GM18868 (cell line): ENCODE measurements at regions not wholly inside any gene's neighbourhood (a gene's known extent, or its start where the extent isn't known, plus 50 kb on each side); places are given as distances from the start of the nearest gene placed in this dataset.
A peak's percentile ranks its signal among the peaks of the same experiment; 100 is the strongest.
"Not testable (repeated sequence)": the region's sequence is repeated elsewhere in the genome, so short reads cannot be mapped to it uniquely, and the experiment has no call there.

Experiments
- ATAC-seq: cut with Tn5 transposase; IDR thresholded peaks from one replicate; pipeline ENCODE4 v1.9.1; 2021; ENCODE audit warnings: mild to moderate bottlenecking, moderate library complexity; ENCODE audit not compliant: unreplicated experiment

DNA sequence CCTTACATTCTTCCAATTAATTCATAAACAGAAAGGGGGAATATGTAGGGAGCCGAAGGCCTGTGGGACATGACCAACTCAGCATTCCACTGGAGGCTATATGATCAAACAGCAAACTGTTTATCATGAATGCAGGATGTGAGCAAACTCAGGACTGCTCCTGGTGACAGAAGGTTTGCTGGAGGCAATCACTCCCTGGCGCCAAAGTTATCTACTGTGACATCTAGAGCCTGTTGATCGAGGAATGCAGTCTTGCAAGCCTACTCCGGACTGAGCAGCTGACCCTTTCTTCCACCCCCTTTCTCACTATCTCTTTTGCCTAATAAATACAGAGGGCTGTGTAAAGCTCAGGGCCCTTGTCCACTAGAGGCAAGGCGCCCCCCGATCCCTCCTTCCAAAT lies 122.0 kb upstream of the ZCCHC13 start:
- ATAC-seq: not testable (repeated sequence)

GRCh38 chrX:74180716-74181115 lies 123.3 kb upstream of the ZCCHC13 start:
- no peak for ATAC-seq

DNA sequence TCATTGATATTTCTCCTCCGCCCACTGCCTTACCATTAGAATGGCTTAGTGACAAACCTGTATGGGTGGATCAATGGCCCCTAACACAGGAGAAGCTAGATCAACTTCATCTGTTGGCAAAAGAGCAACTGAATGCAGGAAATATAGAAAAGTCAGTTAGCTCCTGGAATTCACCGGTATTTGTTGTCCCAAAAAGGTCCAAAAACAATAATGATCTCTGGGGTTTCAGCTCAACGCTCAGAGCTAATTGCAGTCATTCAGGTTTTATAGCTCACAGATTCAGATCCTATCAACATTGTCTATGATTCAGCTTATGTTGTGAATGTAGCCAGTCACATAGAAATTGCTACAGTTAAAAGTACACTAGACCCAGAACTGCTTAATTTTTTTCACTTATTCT lies 124.0 kb upstream of the ZCCHC13 start:
- no peak for ATAC-seq

- ATAC-seq: no peak
Measured at GRCh38 chrX:74179499-74179898, 124.5 kb upstream of the ZCCHC13 start.

DNA sequence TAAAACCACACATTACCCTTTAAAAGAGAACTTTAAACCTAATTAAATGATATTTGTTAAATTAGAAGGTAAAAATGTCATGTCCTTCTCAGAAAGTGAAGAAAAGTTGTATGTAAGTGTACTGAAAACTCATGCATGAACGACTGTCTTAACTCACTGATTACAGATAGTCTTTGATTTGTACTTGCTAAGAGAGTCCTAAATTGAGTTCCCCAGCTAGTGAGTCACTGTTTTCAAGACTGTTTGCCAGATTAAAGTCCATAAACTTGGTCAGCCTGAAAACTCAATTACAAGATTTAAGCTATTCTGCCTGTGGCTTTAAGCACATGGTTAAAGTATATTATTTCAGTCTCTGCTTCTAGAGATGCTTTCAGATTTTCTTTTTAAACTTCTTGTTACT lies 124.9 kb upstream of the ZCCHC13 start:
- no peak for ATAC-seq

DNA sequence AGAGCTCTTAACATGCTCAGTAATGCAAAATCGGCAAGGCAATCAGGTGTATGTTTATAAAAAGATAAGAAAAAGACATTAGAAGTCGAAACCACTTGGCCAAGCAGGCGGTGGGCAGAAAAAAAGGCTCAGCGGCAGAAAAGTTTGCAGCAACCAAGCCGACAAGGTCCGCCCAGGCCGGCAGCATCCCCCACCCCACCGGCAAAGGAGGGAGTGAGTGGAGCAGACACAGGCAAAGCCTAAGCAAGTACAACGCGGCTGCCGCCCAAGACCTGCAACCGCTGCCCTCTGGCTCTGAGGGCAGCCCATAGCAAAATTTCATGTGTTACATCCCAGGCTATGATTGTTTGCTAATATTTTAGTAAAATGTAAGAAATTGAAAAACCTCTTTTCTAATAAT lies 125.4 kb upstream of the ZCCHC13 start:
- no peak for ATAC-seq

DNA sequence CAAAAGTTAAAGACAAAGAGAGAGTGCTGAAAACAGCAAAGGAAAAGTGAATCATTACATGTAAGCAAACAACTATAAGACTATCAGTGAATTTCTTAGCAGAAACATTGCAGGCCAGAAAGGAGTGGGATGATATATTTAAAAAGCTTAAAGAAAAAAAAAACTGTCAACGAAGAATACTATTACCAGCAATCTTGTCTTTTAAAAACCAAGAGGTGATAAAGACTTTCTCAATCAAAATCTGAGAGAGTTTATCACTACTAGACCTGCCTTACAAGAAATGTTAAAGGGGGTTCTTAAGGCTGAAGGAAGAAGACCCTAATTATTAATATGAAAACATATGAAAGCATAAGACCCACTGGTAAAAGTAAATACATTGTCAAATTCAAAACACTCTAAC lies 132.5 kb upstream of the ZCCHC13 start:
- ATAC-seq: no peak

DNA sequence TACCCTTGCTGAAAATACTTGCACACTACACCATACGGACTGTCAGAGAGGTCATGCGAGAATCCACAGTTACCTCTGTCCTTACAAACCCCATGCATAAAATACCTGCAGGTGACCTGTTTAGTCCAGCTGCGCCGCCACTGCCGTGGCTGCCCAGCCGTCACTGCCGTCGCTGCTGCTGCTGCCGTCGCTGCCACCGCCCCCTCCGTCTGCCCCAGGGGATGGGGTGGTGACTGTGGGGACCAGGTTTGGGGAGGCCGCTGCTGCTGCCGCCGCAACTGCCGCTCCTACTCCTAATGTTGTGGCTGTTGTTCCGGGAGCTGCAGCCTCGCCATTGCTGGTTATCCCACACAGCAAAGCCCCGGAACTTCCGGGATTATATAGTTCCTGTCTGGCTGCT lies 141.8 kb upstream of the ZCCHC13 start:
- no peak for ATAC-seq

DNA sequence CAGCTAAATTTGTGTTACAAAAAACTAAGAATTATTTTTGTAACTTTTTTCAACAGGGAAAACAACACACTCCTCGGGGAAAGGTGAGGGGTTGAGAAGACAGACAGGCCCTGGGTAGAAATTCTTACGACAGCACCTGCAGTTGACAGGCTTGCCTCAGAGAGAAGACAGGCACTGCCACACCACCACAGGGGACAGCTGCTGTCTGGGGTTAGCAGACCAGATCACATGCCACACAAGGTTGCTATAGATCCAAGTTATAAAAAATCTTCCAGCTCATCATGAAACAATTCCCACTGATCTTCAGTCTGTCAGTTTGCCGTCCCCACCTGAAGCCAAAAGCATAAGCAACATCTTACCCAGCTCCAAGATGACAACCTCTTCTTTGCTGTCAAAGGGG lies 143.2 kb upstream of the ZCCHC13 start:
- no peak for ATAC-seq

GRCh38 chrX:74160358-74160757 lies 143.6 kb upstream of the ZCCHC13 start:
- no peak for ATAC-seq

DNA sequence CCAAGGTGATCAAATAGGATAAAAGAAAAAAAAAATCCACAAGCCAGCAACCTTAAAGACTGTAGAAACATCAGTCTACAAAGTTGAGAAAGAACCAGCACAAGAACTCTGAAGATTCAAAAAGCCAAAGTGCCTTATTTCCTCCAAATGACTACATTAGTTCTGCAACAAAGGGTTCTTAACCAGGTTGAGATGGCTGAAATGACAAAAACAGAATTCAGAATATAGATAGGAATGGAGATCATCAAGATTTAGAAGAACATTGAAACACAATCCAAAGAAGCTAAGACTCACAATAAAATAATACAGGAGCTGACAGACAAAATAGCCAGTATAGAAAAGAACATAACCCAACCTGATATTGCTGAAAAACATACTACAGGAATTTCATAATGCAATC lies 156.5 kb upstream of the ZCCHC13 start:
- ATAC-seq: no peak

GRCh38 chrX:74138943-74139342 lies 165.0 kb upstream of the ZCCHC13 start:
- no peak for ATAC-seq

DNA sequence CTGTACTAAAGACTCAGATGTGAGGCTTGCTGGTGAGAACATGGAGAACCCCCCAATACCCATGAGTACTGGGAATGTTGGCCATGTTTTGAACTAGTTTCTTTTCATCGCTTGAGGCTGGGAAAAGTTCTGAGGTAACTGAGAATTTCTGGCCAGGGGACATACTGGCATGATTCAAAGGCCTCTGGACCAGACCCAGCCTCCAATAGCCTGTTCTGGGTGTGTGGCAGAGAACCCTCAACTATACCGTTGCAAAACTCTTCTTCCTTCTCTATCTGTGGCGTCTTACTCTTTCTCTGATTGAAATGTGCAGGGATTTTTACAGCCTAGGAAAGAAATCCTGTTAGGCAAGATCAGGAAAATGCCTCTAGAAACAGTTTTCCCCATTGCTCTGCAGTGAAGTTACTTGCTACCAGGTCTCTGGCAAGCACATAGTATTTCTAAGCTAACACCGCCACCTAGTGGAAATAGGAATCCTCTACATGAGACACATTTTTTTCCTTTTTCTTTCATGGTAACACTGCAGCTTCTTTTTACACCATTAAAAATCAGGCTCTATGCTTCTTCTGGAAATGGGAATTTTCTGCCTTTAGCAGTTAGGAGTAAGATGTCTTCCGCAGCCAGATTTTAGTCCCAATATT lies 170.7 kb upstream of the ZCCHC13 start:
- peak; percentile 84 for ATAC-seq

DNA sequence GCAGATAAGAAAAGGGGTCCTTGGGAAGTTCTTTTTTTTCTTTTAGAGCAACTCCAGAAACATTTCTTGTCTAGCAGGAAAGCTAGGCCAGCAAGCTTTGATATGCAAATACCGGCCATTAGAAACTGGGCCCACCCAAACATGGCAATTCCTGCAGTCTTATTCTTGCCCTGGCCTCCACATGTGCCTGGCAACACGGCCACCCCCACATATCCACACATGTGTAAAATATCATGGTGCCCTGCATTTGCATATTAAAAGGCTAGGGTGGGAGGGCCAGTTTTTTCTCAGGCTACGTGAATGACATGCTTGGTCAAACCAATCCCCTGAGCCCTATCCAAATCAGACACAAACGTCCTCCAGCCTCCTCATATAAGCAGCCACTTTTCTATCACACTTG lies 171.7 kb upstream of the ZCCHC13 start:
- no peak for ATAC-seq

GRCh38 chrX:74119016-74119910 lies 184.7 kb upstream of the ZCCHC13 start:
- ATAC-seq: no peak

- no peak for ATAC-seq
Measured at GRCh38 chrX:74117962-74118902, 185.7 kb upstream of the ZCCHC13 start.

DNA sequence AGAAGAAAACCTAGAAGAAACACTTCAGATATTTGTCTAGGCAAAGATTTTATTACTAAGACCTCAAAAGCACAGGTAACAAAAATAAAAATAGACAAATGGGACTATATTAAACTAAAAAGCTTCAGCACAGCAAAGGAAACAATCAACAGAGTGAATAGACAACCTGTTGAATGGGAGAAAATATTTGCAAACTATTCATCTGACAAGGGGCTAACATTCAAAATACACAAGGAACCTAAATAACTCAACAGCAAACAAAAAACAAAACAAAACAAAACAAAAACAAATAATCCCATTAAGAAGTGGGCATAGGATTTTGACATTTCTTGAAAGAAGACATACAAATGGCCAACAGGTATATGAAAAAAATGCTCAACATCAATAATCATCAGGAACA lies 192.7 kb upstream of the ZCCHC13 start:
- ATAC-seq: no peak

DNA sequence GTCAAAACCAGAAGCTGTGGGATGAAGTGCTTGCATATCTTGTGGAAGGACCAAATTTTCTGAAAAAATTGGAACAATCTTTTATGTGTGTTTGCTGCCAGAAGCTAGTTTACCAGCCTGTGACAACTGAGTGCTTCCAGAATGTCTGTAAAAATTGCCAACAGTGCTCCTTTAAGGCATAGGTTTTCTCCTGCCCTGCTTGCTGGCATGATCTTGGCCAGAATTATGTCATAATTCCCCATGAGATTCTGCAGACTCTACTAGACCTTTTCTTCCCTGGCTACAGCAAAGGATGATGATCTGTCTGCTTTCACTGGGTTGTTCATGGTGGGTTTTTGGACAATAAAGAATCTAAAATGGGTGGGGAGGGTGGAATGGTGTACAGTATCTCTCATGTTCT lies 196.3 kb upstream of the ZCCHC13 start:
- no peak for ATAC-seq

DNA sequence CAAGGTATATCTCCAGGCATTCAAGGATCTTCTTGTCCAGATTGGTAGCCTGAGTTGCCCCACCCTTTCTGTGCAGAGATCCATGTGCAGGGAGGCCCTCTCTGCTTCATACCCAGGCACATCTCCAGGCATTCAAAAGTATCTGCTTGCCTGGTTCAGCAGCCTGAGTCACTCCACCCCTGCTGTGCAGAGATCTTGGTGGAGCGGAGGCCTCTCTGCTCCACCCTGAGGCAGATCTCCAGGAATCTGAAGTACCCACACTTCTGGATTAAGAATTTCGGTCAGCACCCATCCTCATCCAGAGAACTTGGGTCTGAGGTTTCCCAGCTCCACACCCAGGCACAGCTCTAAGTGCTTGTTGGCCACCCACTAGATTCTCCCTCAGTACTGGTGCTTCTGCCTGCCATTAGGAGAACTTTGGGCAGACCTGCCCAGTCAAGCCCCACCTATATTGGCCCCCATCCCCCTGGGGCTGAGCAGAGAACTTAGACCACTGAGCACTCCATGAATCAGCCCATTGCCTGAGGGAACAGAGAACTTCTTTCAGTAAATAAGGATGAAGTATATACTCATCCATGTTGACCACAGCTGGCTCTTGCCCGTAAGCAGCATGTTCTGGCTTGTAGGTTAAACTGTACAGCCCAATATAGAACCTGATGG lies 199.5 kb upstream of the ZCCHC13 start:
- ATAC-seq: no peak

DNA sequence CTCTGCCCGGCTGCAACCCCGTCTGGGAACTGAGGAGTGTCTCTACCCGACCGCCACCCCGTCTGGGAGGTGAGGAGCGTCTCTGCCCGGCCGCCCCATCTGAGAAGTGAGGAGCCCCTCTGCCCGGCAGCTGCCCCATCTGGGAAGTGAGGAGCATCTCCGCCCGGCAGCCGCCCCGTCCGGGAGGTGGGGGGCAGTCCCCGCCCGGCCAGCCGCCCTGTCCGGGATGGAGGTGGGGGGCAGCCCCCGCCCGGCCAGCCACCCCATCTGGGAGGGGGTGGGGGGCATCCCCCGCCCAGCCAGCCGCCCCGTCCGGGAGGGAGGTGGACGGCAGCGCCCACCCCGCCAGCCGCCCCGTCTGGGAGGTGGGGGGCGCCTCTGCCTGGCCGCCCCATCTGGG lies 205.6 kb upstream of the ZCCHC13 start:
- not testable (repeated sequence) for ATAC-seq

DNA sequence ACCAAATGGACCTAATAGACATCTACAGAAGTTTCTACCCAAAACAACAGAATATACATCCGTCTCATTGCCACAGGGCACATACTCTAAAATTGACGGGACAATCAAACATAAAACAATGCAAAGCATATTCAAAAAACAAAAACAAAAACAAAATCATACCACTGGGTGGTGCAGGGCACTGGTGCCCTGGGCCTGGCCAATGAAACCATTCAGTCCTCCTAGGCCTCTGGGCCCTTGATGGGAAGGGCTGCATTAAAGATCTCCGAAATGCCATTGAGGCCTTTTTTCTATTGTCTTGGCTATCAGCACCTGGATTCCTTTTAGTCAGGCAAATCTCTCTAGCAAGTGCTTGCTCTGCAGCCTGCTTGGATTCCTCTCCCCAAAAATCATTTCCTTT lies 213.9 kb upstream of the ZCCHC13 start:
- ATAC-seq: no peak
